ENCODE measurements at regions not wholly inside any gene's neighbourhood (a gene's known extent, or its start where the extent isn't known, plus 50 kb on each side); places are given as distances from the start of the nearest gene placed in this dataset.

DNA sequence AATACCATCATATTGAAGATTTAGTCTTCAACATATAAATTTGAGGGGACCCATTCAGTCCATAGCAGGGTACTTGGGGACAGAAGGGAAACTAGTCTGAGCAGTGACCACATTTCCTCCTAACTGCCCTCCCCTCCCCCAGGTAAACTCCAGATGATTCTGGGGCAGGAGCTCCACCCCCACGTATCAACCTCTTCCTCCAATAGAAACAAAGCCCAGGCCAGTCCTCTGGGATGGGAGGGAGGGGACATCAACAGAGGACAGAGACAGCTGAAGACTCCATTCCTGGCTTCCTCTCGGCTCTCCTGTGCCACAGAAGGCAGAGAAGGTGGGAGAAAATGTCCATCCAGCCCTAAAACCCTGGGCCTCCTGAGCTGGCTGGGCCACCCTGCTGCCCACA, 85.0 kb upstream of the TOP1 start:
- Histone ChIP-seq H3K9me3 (ENCODE audit: control insufficient read depth in 2 of 2, insufficient read depth in 1 of 2, low read depth in 1 of 2, low read length in 1 of 2) (no peaks in the 10 kb centered on the region), H3K4me3 (ENCODE audit: low read depth in 1 of 2, low read length in 2 of 2) (no peak overlapping the region), H3K4me1 (ENCODE audit: control insufficient read depth in 2 of 2, insufficient read depth in 2 of 2, low read length in 1 of 2) (no peaks in the 10 kb centered on the region), H3K27me3 (ENCODE audit: control insufficient read depth in 1 of 2, insufficient read depth in 2 of 2, low read length in 2 of 2) (no peaks in the 10 kb centered on the region), H3K36me3 (ENCODE audit: control insufficient read depth in 2 of 2, insufficient read depth in 2 of 2, low read length in 1 of 2) (no peaks in the 10 kb centered on the region), H3K27ac (ENCODE audit: low read depth in 2 of 2, low read length in 1 of 2) (no peak overlapping the region)
- 71 to 75% methylated on average over 2 of the region's 2 CpGs for WGBS, 2 donors

DNA sequence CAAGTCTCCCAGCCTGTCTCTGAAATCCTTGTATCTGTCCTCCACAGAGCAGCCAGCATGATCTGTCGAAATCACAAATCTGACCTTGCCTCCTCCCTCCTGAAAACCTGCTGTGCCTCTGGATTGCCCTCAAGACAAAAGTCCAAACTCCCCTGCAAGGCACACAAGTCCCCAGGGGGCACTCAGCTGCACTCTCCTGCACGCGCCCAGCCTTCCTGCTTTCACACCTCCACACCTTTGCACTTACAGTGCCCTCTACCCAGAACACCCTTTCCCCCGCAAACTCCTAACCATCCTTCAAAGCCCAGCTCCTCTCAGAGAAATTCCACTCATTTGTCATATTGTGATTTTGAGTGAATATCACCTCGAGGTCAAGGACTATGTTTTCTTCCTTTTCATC, 83.4 kb upstream of the TOP1 start:
- Histone ChIP-seq H3K9me3 (ENCODE audit: control insufficient read depth in 2 of 2, insufficient read depth in 1 of 2, low read depth in 1 of 2, low read length in 1 of 2) (no peaks in the 10 kb centered on the region), H3K27me3 (ENCODE audit: control insufficient read depth in 1 of 2, insufficient read depth in 2 of 2, low read length in 2 of 2) (no peaks in the 10 kb centered on the region), H3K4me1 (ENCODE audit: control insufficient read depth in 2 of 2, insufficient read depth in 2 of 2, low read length in 1 of 2) (no peaks in the 10 kb centered on the region), H3K4me3 (ENCODE audit: low read depth in 1 of 2, low read length in 2 of 2) (no peak overlapping the region), H3K36me3 (ENCODE audit: control insufficient read depth in 2 of 2, insufficient read depth in 2 of 2, low read length in 1 of 2) (no peaks in the 10 kb centered on the region), H3K27ac (ENCODE audit: low read depth in 2 of 2, low read length in 1 of 2) (no peak overlapping the region)
- 71 to 77% methylated on average over 5 of the region's 5 CpGs for WGBS, 2 donors

- no peak overlapping the region for H3K4me3 ChIP-seq (ENCODE audit: low read depth in 1 of 2, low read length in 2 of 2)
- H3K27me3 ChIP-seq (ENCODE audit: control insufficient read depth in 1 of 2, insufficient read depth in 2 of 2, low read length in 2 of 2), result no peaks in the 10 kb centered on the region
- WGBS, 2 donors, result 53 to 55% methylated on average over 12 of the region's 12 CpGs
Measured at GRCh38 chr20:40945754-40946450, 82.7 kb upstream of the TOP1 start.

GRCh38 chr20:40946451-40946850, 82.2 kb upstream of the TOP1 start:
- 85 to 90% methylated on average over 11 of the region's 11 CpGs for WGBS, 2 donors
- Histone ChIP-seq H3K4me3 (ENCODE audit: low read depth in 1 of 2, low read length in 2 of 2) (no peak overlapping the region), H3K9me3 (ENCODE audit: control insufficient read depth in 2 of 2, insufficient read depth in 1 of 2, low read depth in 1 of 2, low read length in 1 of 2) (no peaks in the 10 kb centered on the region), H3K36me3 (ENCODE audit: control insufficient read depth in 2 of 2, insufficient read depth in 2 of 2, low read length in 1 of 2) (no peaks in the 10 kb centered on the region), H3K4me1 (ENCODE audit: control insufficient read depth in 2 of 2, insufficient read depth in 2 of 2, low read length in 1 of 2) (no peaks in the 10 kb centered on the region), H3K27ac (ENCODE audit: low read depth in 2 of 2, low read length in 1 of 2) (no peak overlapping the region), H3K27me3 (ENCODE audit: control insufficient read depth in 1 of 2, insufficient read depth in 2 of 2, low read length in 2 of 2) (no peaks in the 10 kb centered on the region)

More at GRCh38 chr20:40945754-40946450, 82.7 kb upstream of the TOP1 start:
- H3K4me1 ChIP-seq (ENCODE audit: control insufficient read depth in 2 of 2, insufficient read depth in 2 of 2, low read length in 1 of 2), result no peaks in the 10 kb centered on the region
- H3K9me3 ChIP-seq (ENCODE audit: control insufficient read depth in 2 of 2, insufficient read depth in 1 of 2, low read depth in 1 of 2, low read length in 1 of 2), result no peaks in the 10 kb centered on the region
- no peak overlapping the region for H3K27ac ChIP-seq (ENCODE audit: low read depth in 2 of 2, low read length in 1 of 2)
- H3K36me3 ChIP-seq (ENCODE audit: control insufficient read depth in 2 of 2, insufficient read depth in 2 of 2, low read length in 1 of 2), result no peaks in the 10 kb centered on the region

DNA sequence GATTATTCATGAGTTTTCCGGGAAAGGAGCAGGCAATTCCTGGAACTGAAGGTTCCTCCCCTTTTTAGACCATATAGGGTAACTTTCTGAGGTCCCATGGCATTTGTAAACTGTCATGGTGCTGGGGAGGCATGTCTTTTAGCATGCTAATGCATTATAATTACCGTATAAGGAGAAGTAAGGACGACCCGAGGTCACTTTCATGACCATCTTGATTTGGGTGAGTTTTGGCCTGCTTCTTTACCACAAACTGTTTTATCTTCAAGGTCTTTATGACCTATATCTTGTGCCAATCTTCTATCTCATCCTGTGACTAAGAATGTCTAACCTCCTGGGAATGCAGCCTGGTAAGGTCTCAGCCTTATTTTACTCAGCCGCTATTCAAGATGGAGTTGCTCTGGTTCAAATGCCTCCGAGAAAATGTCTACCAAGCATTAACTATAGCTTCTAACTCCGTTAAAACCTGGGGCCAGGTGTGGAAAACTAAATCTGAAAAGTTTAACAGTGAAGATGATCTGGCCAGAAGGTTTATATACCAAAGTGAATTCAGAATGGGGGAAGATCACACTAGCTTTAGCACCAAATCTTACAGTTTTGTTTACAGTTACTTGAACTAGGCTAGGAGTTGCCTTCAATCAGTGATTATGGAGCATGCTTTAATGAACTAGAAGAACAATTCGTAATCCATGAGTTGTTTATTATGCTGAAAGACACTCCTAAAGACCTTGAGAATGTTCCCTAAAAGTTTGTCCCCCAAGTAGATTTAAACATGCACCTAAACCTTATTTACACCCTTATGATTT, 80.0 kb upstream of the TOP1 start:
- 76 to 84% methylated on average over 8 of the region's 8 CpGs for WGBS, 2 donors
- H3K9me3 ChIP-seq (ENCODE audit: control insufficient read depth in 2 of 2, insufficient read depth in 1 of 2, low read depth in 1 of 2, low read length in 1 of 2), result no peaks in the 10 kb centered on the region
- no peaks in the 10 kb centered on the region for H3K4me1 ChIP-seq (ENCODE audit: control insufficient read depth in 2 of 2, insufficient read depth in 2 of 2, low read length in 1 of 2)
- no peak overlapping the region for H3K27ac ChIP-seq (ENCODE audit: low read depth in 2 of 2, low read length in 1 of 2)
- no peak overlapping the region for H3K4me3 ChIP-seq (ENCODE audit: low read depth in 1 of 2, low read length in 2 of 2)
- H3K27me3 ChIP-seq (ENCODE audit: control insufficient read depth in 1 of 2, insufficient read depth in 2 of 2, low read length in 2 of 2), result no peaks in the 10 kb centered on the region
- H3K36me3 ChIP-seq (ENCODE audit: control insufficient read depth in 2 of 2, insufficient read depth in 2 of 2, low read length in 1 of 2), result no peaks in the 10 kb centered on the region

DNA sequence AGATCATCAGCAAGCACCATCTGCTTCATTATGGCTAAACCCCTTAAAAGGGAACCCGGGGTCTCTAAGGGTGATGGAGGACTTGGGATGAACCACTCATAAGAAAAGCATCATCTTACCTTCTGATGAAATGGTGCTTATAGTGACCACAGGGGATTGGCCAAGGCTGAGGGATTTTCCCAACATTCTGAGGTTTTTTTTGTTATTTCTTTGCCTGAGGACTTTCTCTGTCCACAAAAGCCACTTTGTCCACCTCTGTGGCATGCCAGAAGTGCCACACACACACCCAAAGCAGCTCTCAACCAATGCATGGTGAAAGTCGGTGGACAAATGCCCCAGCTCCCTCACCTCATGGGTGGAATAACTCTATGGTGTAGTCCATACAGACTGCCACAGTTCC, 79.3 kb upstream of the TOP1 start:
- WGBS, 2 donors, result 77 to 81% methylated on average over 2 of the region's 2 CpGs
- Histone ChIP-seq H3K4me3 (ENCODE audit: low read depth in 1 of 2, low read length in 2 of 2) (no peak overlapping the region), H3K27me3 (ENCODE audit: control insufficient read depth in 1 of 2, insufficient read depth in 2 of 2, low read length in 2 of 2) (no peaks in the 10 kb centered on the region), H3K27ac (ENCODE audit: low read depth in 2 of 2, low read length in 1 of 2) (no peak overlapping the region), H3K9me3 (ENCODE audit: control insufficient read depth in 2 of 2, insufficient read depth in 1 of 2, low read depth in 1 of 2, low read length in 1 of 2) (peaks cover 0 to 2% of the 10 kb centered on the region in 2 donors), H3K36me3 (ENCODE audit: control insufficient read depth in 2 of 2, insufficient read depth in 2 of 2, low read length in 1 of 2) (no peaks in the 10 kb centered on the region), H3K4me1 (ENCODE audit: control insufficient read depth in 2 of 2, insufficient read depth in 2 of 2, low read length in 1 of 2) (no peaks in the 10 kb centered on the region)

GRCh38 chr20:40952136-40952535, 76.5 kb upstream of the TOP1 start:
- 58 to 65% methylated on average over 9 of the region's 9 CpGs for WGBS, 2 donors
- Histone ChIP-seq H3K9me3 (ENCODE audit: control insufficient read depth in 2 of 2, insufficient read depth in 1 of 2, low read depth in 1 of 2, low read length in 1 of 2) (peaks cover 0 to 2% of the 10 kb centered on the region in 2 donors), H3K27ac (ENCODE audit: low read depth in 2 of 2, low read length in 1 of 2) (no peak overlapping the region), H3K27me3 (ENCODE audit: control insufficient read depth in 1 of 2, insufficient read depth in 2 of 2, low read length in 2 of 2) (no peaks in the 10 kb centered on the region), H3K4me1 (ENCODE audit: control insufficient read depth in 2 of 2, insufficient read depth in 2 of 2, low read length in 1 of 2) (no peaks in the 10 kb centered on the region), H3K36me3 (ENCODE audit: control insufficient read depth in 2 of 2, insufficient read depth in 2 of 2, low read length in 1 of 2) (no peaks in the 10 kb centered on the region), H3K4me3 (ENCODE audit: low read depth in 1 of 2, low read length in 2 of 2) (no peak overlapping the region)

DNA sequence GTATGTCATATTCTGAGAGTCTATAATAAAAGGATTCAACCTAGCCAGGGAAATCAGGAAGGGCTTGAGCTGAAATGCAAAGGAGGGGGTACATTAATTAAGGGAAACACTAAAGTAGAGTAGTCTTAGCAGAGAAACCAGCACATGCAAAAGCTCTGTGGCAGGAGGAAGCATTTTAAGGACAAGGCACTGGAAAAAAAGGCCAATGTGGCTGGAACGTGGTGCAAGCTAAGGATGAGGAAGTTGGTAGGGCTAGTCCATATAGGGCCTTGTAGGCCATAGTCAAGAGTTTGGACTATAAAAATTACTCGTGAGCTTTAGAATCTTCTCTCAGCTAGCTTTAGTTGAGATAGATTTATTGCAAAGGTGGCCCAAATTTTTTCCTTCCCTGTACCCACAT, 75.2 kb upstream of the TOP1 start:
- 83 to 84% methylated on average over 2 of the region's 2 CpGs for WGBS, 2 donors
- Histone ChIP-seq H3K36me3 (ENCODE audit: control insufficient read depth in 2 of 2, insufficient read depth in 2 of 2, low read length in 1 of 2) (no peaks in the 10 kb centered on the region), H3K27ac (ENCODE audit: low read depth in 2 of 2, low read length in 1 of 2) (no peak overlapping the region), H3K9me3 (ENCODE audit: control insufficient read depth in 2 of 2, insufficient read depth in 1 of 2, low read depth in 1 of 2, low read length in 1 of 2) (peaks cover 0 to 2% of the 10 kb centered on the region in 2 donors), H3K27me3 (ENCODE audit: control insufficient read depth in 1 of 2, insufficient read depth in 2 of 2, low read length in 2 of 2) (no peaks in the 10 kb centered on the region), H3K4me3 (ENCODE audit: low read depth in 1 of 2, low read length in 2 of 2) (no peak overlapping the region), H3K4me1 (ENCODE audit: control insufficient read depth in 2 of 2, insufficient read depth in 2 of 2, low read length in 1 of 2) (no peaks in the 10 kb centered on the region)

DNA sequence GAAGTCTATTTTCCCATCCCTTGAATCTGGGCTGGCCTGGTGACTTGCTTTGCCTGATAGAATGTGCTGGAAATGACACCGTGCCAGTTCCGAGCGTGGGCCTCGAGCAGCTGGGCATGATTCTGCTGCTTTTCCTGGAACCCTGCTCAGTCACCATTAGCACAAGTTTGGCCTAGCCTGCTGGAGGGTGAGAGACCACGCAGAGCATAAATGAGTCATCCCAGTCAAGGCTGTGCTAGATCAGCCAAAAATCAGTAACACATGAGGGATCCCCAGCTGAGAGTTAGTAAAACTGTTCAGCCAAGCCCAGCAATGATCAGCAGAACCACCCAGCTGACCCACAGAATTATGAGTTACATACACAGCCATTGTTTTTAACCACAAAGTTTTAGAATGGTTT, 74.8 kb upstream of the TOP1 start:
- WGBS, 2 donors, result 75 to 82% methylated on average over 5 of the region's 5 CpGs
- no peaks in the 10 kb centered on the region for H3K4me1 ChIP-seq (ENCODE audit: control insufficient read depth in 2 of 2, insufficient read depth in 2 of 2, low read length in 1 of 2)
- H3K36me3 ChIP-seq (ENCODE audit: control insufficient read depth in 2 of 2, insufficient read depth in 2 of 2, low read length in 1 of 2), result no peaks in the 10 kb centered on the region
- no peak overlapping the region for H3K4me3 ChIP-seq (ENCODE audit: low read depth in 1 of 2, low read length in 2 of 2)
- no peak overlapping the region for H3K27ac ChIP-seq (ENCODE audit: low read depth in 2 of 2, low read length in 1 of 2)
- peaks cover 0 to 2% of the 10 kb centered on the region in 2 donors for H3K9me3 ChIP-seq (ENCODE audit: control insufficient read depth in 2 of 2, insufficient read depth in 1 of 2, low read depth in 1 of 2, low read length in 1 of 2)
- H3K27me3 ChIP-seq (ENCODE audit: control insufficient read depth in 1 of 2, insufficient read depth in 2 of 2, low read length in 2 of 2), result no peaks in the 10 kb centered on the region
